PFSK-1 (cell line): ENCODE measurements at regions not wholly inside any gene's neighbourhood (a gene's known extent, or its start where the extent isn't known, plus 50 kb on each side); places are given as distances from the start of the nearest gene placed in this dataset.

Experiments used
- FOXP2 ChIP-seq: optimal IDR thresholded peaks from 2 replicates; pipeline ENCODE3; 2011; ENCODE audit warnings: borderline replicate concordance, control low read depth, inconsistent platforms; ENCODE audit not compliant: insufficient read depth; ENCODE audit errors: extremely low read length, extremely low read depth
- POLR2AphosphoS5 ChIP-seq: IDR thresholded peaks from 2 replicates; pipeline ENCODE4 v1.6.1; 2012; ENCODE audit warnings: low read depth, mild to moderate bottlenecking, control low read depth, low read length, moderate library complexity
- REST ChIP-seq, 2 experiments: IDR thresholded peaks; 2 replicates each; pipeline versions ENCODE4 v1.6.1 to v1.8.0; 2011 to 2012; ENCODE audit warnings: low read depth in 2 of 2, low read length in 2 of 2, control low read depth in 1 of 2, inconsistent platforms in 1 of 2, mild to moderate bottlenecking in 1 of 2, moderate library complexity in 1 of 2; ENCODE audit not compliant: insufficient read depth in 1 of 2
- SIN3A ChIP-seq: IDR thresholded peaks from 2 replicates; pipeline ENCODE4 v1.6.1; 2012; ENCODE audit warnings: mild to moderate bottlenecking, low read length, moderate library complexity, borderline replicate concordance; ENCODE audit not compliant: insufficient read depth
- TAF1 ChIP-seq: IDR thresholded peaks from 2 replicates; pipeline ENCODE4 v1.6.1; 2012; ENCODE audit warnings: low read length, control low read depth, borderline replicate concordance; ENCODE audit not compliant: insufficient read depth

DNA sequence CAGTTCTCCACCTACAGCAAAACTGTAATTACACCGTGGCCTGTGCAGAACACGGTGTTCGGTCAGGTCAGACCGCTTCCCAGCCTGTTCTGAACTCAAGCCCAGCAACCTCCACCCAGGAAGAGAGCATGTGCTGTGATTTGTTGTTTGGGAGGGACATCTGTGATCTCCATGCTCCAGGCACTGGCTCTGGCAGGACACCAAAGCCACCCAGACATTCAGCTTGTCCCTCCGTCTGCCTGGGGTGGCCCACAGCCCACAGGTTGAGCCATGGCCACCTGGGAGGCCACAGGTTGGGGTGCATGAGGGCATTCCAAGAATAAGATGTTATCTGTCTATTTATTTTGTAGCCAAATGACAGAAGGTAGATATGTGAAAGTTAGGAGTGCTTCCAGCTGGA, 1091.1 kb downstream of the VRK1 start:
- TF ChIP-seq TAF1 (no peak), FOXP2 (no peak), POLR2AphosphoS5 (no peak), SIN3A (no peak), REST (IDR thresholded peaks at IDR 0.05; ENCODE audit: insufficient read depth in 1 of 2, low read depth in 2 of 2, low read length in 2 of 2) (no peak)

GRCh38 chr14:97891515-97891914, 1094.3 kb downstream of the VRK1 start:
- no peak for TF ChIP-seq POLR2AphosphoS5
- no peak for TF ChIP-seq TAF1
- TF ChIP-seq FOXP2, result no peak
- TF ChIP-seq REST (IDR thresholded peaks at IDR 0.05; ENCODE audit: insufficient read depth in 1 of 2, low read depth in 2 of 2, low read length in 2 of 2), result no peak
- no peak for TF ChIP-seq SIN3A

GRCh38 chr14:97894552-97894951, 1097.4 kb downstream of the VRK1 start:
- no peak for TF ChIP-seq REST (IDR thresholded peaks at IDR 0.05; ENCODE audit: insufficient read depth in 1 of 2, low read depth in 2 of 2, low read length in 2 of 2)
- no peak for TF ChIP-seq TAF1
- TF ChIP-seq POLR2AphosphoS5, result no peak
- no peak for TF ChIP-seq SIN3A
- TF ChIP-seq FOXP2, result no peak

DNA sequence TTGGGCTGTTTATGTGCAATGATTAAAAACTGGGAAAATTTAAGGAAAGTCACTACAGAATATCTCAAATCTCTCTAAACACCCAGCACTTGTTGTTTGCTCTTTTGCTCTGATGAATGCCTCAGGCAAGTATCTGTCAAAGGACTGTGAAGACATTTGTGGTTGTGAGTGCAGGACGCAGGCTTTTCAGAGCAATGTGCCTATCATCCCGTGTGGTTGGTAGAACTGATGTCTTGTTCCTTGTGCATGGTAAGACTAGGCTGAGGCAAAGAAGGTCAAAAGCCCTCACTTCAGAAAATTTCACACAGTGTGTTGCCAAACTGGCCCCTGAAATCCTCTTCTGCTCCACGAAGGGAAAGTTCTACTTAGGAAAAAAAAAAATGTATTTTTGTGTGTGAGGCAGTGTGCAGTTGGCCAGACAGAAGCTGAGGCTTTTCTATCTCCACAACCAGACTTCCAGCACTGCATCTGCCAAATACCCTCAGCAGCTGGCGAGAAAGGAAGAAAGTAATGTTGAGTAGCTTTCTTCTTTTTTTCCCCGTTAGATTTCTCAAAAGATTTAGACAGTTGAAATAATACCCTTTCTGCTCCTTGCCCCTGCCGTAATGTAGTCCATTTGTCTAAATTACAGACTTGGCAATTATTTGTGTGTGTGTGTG, 1103.1 kb downstream of the VRK1 start:
- TF ChIP-seq REST (IDR thresholded peaks at IDR 0.05; ENCODE audit: insufficient read depth in 1 of 2, low read depth in 2 of 2, low read length in 2 of 2) (no peak), TAF1 (no peak), FOXP2 (no peak), POLR2AphosphoS5 (no peak), SIN3A (no peak)

GRCh38 chr14:97902630-97903029, 1105.4 kb downstream of the VRK1 start:
- TF ChIP-seq REST (IDR thresholded peaks at IDR 0.05; ENCODE audit: insufficient read depth in 1 of 2, low read depth in 2 of 2, low read length in 2 of 2), result no peak
- TF ChIP-seq POLR2AphosphoS5, result no peak
- no peak for TF ChIP-seq TAF1
- TF ChIP-seq SIN3A, result no peak
- no peak for TF ChIP-seq FOXP2
